CD14-positive monocyte (primary cell): ENCODE measurements at regions not wholly inside any gene's neighbourhood (a gene's known extent, or its start where the extent isn't known, plus 50 kb on each side); places are given as distances from the start of the nearest gene placed in this dataset.
"Not testable (repeated sequence)": the region's sequence is repeated elsewhere in the genome, so short reads cannot be mapped to it uniquely, and the experiment has no call there.

Experiments
- DNase-seq, 3 donors: peaks; one replicate each; pipeline ENCODE4 v3.0.0-alpha.2; 2011 to 2022
- H2AFZ ChIP-seq: 2 replicates; pipeline ENCODE4 v1.6.0; 2012; ENCODE audit warnings: mild to moderate bottlenecking, low read depth, low read length, inconsistent platforms; ENCODE audit not compliant: insufficient read depth, poor library complexity, severe bottlenecking
- H3K27ac ChIP-seq, 2 donors: 1 replicate in 1 of 2; 2 replicates in 1 of 2; pipeline ENCODE4 v1.5.1; 2012 to 2013; ENCODE audit warnings: low read length in 2 of 2, control low read depth in 1 of 2, inconsistent platforms in 1 of 2, low read depth in 1 of 2, mild to moderate bottlenecking in 1 of 2
- H3K27me3 ChIP-seq, 2 donors: one replicate each; pipeline versions ENCODE4 v1.6.0 to v1.6.1; 2011 to 2013; ENCODE audit warnings: low read length in 2 of 2; ENCODE audit not compliant: control insufficient read depth in 2 of 2, insufficient read depth in 2 of 2
- H3K36me3 ChIP-seq, 2 donors: replicated peaks in 1 of 2; 1 replicate in 1 of 2; 2 replicates in 1 of 2; pipeline versions ENCODE4 v1.5.1 to v1.6.1; 2012 to 2013; ENCODE audit warnings: low read length in 2 of 2, control low read depth in 1 of 2, inconsistent platforms in 1 of 2, mild to moderate bottlenecking in 1 of 2; ENCODE audit not compliant: insufficient read depth in 2 of 2, control insufficient read depth in 1 of 2
- H3K4me1 ChIP-seq, 2 donors: 1 replicate in 1 of 2; 2 replicates in 1 of 2; pipeline versions ENCODE4 v1.5.1 to v1.6.1; 2012 to 2013; ENCODE audit warnings: low read length in 2 of 2, control low read depth in 1 of 2, inconsistent platforms in 1 of 2, mild to moderate bottlenecking in 1 of 2, moderate library complexity in 1 of 2; ENCODE audit not compliant: insufficient read depth in 2 of 2, control insufficient read depth in 1 of 2
- H3K4me2 ChIP-seq: replicated peaks from 2 replicates; pipeline ENCODE3; 2012; ENCODE audit warnings: low read length, moderate library complexity, mild to moderate bottlenecking; ENCODE audit not compliant: poor library complexity, severe bottlenecking; ENCODE audit errors: extremely low read depth
- H3K4me3 ChIP-seq, 3 experiments: fragments of 200-600 bp in 1 of 3; sonication (generic) in 1 of 3; replicated peaks in 1 of 3; 1 replicate in 2 of 3; 2 replicates in 1 of 3; pipeline ENCODE4 v1.5.1; 2011 to 2013; ENCODE audit warnings: low read length in 3 of 3, mild to moderate bottlenecking in 3 of 3, control low read depth in 2 of 3, low read depth in 2 of 3, inconsistent platforms in 1 of 3, moderate library complexity in 1 of 3
- H3K79me2 ChIP-seq: 2 replicates; pipeline ENCODE4 v1.6.0; 2012; ENCODE audit warnings: mild to moderate bottlenecking, control low read depth, inconsistent platforms, low read length, moderate library complexity; ENCODE audit not compliant: insufficient read depth
- H3K9ac ChIP-seq: 2 replicates; pipeline ENCODE4 v1.6.0; 2017; ENCODE audit warnings: low read length, mild to moderate bottlenecking; ENCODE audit not compliant: insufficient read depth, poor library complexity, severe bottlenecking
- H3K9me3 ChIP-seq, 2 donors: replicated peaks in 1 of 2; 1 replicate in 1 of 2; 2 replicates in 1 of 2; pipeline versions ENCODE4 v1.5.1 to v1.6.1; 2012 to 2013; ENCODE audit warnings: low read length in 2 of 2, control low read depth in 1 of 2; ENCODE audit not compliant: control insufficient read depth in 1 of 2, insufficient read depth in 1 of 2
- H4K20me1 ChIP-seq: 2 replicates; pipeline ENCODE4 v1.6.0; 2012; ENCODE audit warnings: mild to moderate bottlenecking, low read length, control low read depth, moderate library complexity; ENCODE audit not compliant: insufficient read depth
- H3K27ac Mint-ChIP-seq, 7 donors: one replicate each; pipeline ENCODE4 v1.8.0; 2020; ENCODE audit warnings: mild to moderate bottlenecking in 7 of 7, mixed read lengths in 7 of 7, moderate library complexity in 6 of 7, inconsistent platforms in 2 of 7
- H3K27me3 Mint-ChIP-seq, 3 donors: one replicate each; pipeline ENCODE4 v1.8.0; 2021 to 2022; ENCODE audit warnings: low read depth in 3 of 3, mild to moderate bottlenecking in 3 of 3, mixed read lengths in 3 of 3, moderate library complexity in 3 of 3, inconsistent platforms in 1 of 3
- H3K36me3 Mint-ChIP-seq, 2 donors: one replicate each; pipeline ENCODE4 v1.8.0; 2020; ENCODE audit warnings: mixed read lengths in 2 of 2, inconsistent platforms in 1 of 2, mild to moderate bottlenecking in 1 of 2
- H3K4me1 Mint-ChIP-seq: one replicate; pipeline ENCODE4 v1.8.0; 2020; ENCODE audit warnings: mild to moderate bottlenecking, mixed read lengths
- H3K4me3 Mint-ChIP-seq, 2 donors: one replicate each; pipeline ENCODE4 v1.8.0; 2020; ENCODE audit warnings: mild to moderate bottlenecking in 2 of 2, mixed read lengths in 2 of 2, moderate library complexity in 1 of 2
- H3K9me3 Mint-ChIP-seq, 7 donors: one replicate each; pipeline ENCODE4 v1.8.0; 2020 to 2022; ENCODE audit warnings: mixed read lengths in 7 of 7, mild to moderate bottlenecking in 6 of 7, moderate library complexity in 6 of 7, inconsistent platforms in 2 of 7
- WGBS: methylation state at CpG from one replicate; pipeline ENCODE4 v1.1.5; 2013; ENCODE audit warnings: missing lambda C conversion rate; ENCODE audit not compliant: insufficient coverage; 5-methylcytosine and 5-hydroxymethylcytosine counted together
- intact Hi-C, 2 donors: fragments of 100-400 bp; cut with micrococcal nuclease; formaldehyde crosslinking; loops; one replicate each; pipeline versions ENCODE4 v1.15.0 to v1.15.1; 2023
- TF ChIP-seq, protein P1 (sequence below): fragments of 200-600 bp; IDR thresholded peaks from one replicate; pipeline ENCODE4 v1.8.0; 2022; ENCODE audit warnings: antibody characterized with exemption, mild to moderate bottlenecking

- H3K36me3 Mint-ChIP-seq, result peaks cover 0 to 2% of the 10 kb centered on the region in 2 donors
- Histone ChIP-seq H3K36me3 (no peaks in the 10 kb centered on the region), H3K4me2 (no peak overlapping the region), H3K27me3 (peaks cover 25 to 50% of the 10 kb centered on the region in 2 donors), H3K9me3 (peaks cover 0 to 7% of the 10 kb centered on the region in 2 donors), H3K79me2 (no peaks in the 10 kb centered on the region), H3K4me3 (no peak overlapping the region), H3K9ac (no peak overlapping the region), H4K20me1 (no peaks in the 10 kb centered on the region), H3K27ac (no peak overlapping the region), H2AFZ (no peak overlapping the region), H3K4me1 (no peaks in the 10 kb centered on the region)
- TF ChIP-seq, protein P1, sequence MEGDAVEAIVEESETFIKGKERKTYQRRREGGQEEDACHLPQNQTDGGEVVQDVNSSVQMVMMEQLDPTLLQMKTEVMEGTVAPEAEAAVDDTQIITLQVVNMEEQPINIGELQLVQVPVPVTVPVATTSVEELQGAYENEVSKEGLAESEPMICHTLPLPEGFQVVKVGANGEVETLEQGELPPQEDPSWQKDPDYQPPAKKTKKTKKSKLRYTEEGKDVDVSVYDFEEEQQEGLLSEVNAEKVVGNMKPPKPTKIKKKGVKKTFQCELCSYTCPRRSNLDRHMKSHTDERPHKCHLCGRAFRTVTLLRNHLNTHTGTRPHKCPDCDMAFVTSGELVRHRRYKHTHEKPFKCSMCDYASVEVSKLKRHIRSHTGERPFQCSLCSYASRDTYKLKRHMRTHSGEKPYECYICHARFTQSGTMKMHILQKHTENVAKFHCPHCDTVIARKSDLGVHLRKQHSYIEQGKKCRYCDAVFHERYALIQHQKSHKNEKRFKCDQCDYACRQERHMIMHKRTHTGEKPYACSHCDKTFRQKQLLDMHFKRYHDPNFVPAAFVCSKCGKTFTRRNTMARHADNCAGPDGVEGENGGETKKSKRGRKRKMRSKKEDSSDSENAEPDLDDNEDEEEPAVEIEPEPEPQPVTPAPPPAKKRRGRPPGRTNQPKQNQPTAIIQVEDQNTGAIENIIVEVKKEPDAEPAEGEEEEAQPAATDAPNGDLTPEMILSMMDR, result no peak
- H3K4me3 Mint-ChIP-seq, result peak overlapping the region in 1 of 2 donors; percentile 64
- H3K4me1 Mint-ChIP-seq, result peaks cover 11% of the 10 kb centered on the region
- peaks cover 0 to 10% (median 7%) of the 10 kb centered on the region in 7 donors for H3K9me3 Mint-ChIP-seq
- DNase-seq, result no peak
- intact Hi-C loops, result no loop called here
- 7% methylated on average over 13 of the region's 26 CpGs for WGBS
- H3K27ac Mint-ChIP-seq, result no peak overlapping the region
- H3K27me3 Mint-ChIP-seq, result peaks cover 41 to 49% (median 43%) of the 10 kb centered on the region in 3 donors
Measured at GRCh38 chr10:55627501-55628051, 733.5 kb downstream of the ZWINT start.

DNA sequence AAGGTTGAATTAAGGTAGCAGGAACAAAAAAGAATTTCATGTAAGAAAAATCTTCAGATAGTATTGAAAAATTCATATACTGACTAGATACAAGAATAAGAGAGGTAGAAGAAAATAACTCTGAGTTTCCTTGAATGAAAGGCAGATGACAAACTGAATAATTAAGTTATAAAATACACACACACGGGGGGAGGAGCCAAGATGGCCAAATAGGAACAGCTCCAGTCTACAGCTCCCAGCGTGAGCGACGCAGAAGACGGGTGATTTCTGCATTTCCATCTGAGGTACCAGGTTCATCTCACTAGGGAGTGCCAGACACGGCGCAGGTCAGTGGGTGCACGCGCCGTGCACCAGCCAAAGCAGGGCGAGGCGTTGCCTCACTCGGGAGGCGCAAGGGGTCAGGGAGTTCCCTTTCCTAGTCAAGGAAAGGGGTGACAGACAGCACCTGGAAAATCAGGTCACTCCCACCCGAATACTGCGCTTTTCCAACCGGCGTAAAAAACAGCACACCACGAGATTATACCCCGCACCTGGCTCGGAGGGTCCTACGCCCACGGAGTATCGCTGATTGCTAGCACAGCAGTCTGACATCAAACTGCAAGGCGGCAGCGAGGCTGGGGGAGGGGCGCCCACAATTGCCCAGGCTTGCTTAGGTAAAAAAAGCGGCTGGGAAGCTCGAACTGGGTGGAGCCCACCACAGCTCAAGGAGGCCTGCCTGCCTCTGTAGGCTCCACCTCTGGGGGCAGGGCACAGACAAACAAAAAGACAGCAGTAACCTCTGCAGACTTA lies 759.2 kb downstream of the ZWINT start:
- H3K27me3 Mint-ChIP-seq, H3K4me1 Mint-ChIP-seq, DNase-seq, H3K36me3 ChIP-seq, H3K27ac ChIP-seq, H3K9me3 Mint-ChIP-seq, H4K20me1 ChIP-seq, H2AFZ ChIP-seq, H3K4me2 ChIP-seq, H3K79me2 ChIP-seq, H3K9ac ChIP-seq, H3K4me3 Mint-ChIP-seq, H3K36me3 Mint-ChIP-seq, H3K4me1 ChIP-seq, intact Hi-C loops, H3K27me3 ChIP-seq, H3K4me3 ChIP-seq, H3K9me3 ChIP-seq, H3K27ac Mint-ChIP-seq: not testable (repeated sequence)
- WGBS, result 0% methylated on average over 14 of the region's 29 CpGs
